Adrenal gland (tissue), 9 donors: ENCODE measurements at regions not wholly inside any gene's neighbourhood (a gene's known extent, or its start where the extent isn't known, plus 50 kb on each side); places are given as distances from the start of the nearest gene placed in this dataset.

Source experiments
- DNase-seq, 7 donors: peaks; one replicate each; pipeline ENCODE4 v3.0.0-alpha.2; 2019 to 2020
- H3K27ac ChIP-seq, 5 donors: fragments of 200-600 bp; sonication (generic) in 4 of 5; 1 replicate in 3 of 5; 2 replicates in 2 of 5; pipeline versions ENCODE4 v1.5.1 to v1.8.0; 2016 to 2020; ENCODE audit warnings: mild to moderate bottlenecking in 1 of 5
- H3K27me3 ChIP-seq: fragments of 200-600 bp; 2 replicates; pipeline ENCODE4 v1.8.0; 2021
- H3K36me3 ChIP-seq, 2 donors: fragments of 200-600 bp; replicated peaks in 1 of 2; 1 replicate in 1 of 2; 2 replicates in 1 of 2; pipeline versions ENCODE4 v1.5.1 to v1.8.0; 2018 to 2022
- H3K4me1 ChIP-seq, 2 donors: fragments of 200-600 bp; replicated peaks in 1 of 2; 1 replicate in 1 of 2; 2 replicates in 1 of 2; pipeline versions ENCODE4 v1.5.1 to v1.8.0; 2018 to 2021
- H3K4me3 ChIP-seq, 4 donors: fragments of 200-600 bp; sonication (generic) in 3 of 4; one replicate each; pipeline ENCODE4 v1.5.1; 2016 to 2018
- H3K9me3 ChIP-seq, 3 donors: fragments of 200-600 bp; sonication (generic) in 1 of 3; replicated peaks in 1 of 3; 1 replicate in 2 of 3; 2 replicates in 1 of 3; pipeline versions ENCODE4 v1.5.1 to v1.8.0; 2016 to 2021
- POLR2A ChIP-seq, 2 donors: fragments of 450-650 bp; IDR thresholded peaks; one replicate each; pipeline ENCODE4 v1.6.1; 2017; ENCODE audit warnings: antibody characterized with exemption in 2 of 2, mild to moderate bottlenecking in 2 of 2, moderate library complexity in 1 of 2
- WGBS, 4 donors: extraction: QIAGEN DNeasy Blood & Tissue Kit in 2 of 4; methylation state at CpG; one replicate each; pipeline versions ENCODE4 v1.1.5 to v1.1.7; 2013 to 2017; 5-methylcytosine and 5-hydroxymethylcytosine counted together
- intact Hi-C, 2 donors: fragments of 100-400 bp; cut with DNase I; formaldehyde crosslinking; loops; one replicate each; pipeline versions ENCODE4 v1.14.1 to v1.15.0; 2022 to 2023
- TF ChIP-seq, protein P1 (sequence below), 6 experiments: fragments of 450-650 bp in 4 of 6; fragments of 200-600 bp in 2 of 6; sonication (generic) in 1 of 6; IDR thresholded peaks; 1 replicate in 5 of 6; 2 replicates in 1 of 6; pipeline versions ENCODE4 v1.5.1 to v1.8.0; 2016 to 2021; ENCODE audit warnings: antibody characterized with exemption in 6 of 6, mild to moderate bottlenecking in 2 of 6, moderate library complexity in 1 of 6
- donor health status: healthy with polysubstance abuse.
- donor health status: Bipolar disorder and iron deficiency.
- donor health status: DM: yes; HTN: yes; CAD: no.
- donor health status: DM: no; HTN: no; CAD: no.
- donor health status: DM: no; HTN: no; CAD: no.

DNA sequence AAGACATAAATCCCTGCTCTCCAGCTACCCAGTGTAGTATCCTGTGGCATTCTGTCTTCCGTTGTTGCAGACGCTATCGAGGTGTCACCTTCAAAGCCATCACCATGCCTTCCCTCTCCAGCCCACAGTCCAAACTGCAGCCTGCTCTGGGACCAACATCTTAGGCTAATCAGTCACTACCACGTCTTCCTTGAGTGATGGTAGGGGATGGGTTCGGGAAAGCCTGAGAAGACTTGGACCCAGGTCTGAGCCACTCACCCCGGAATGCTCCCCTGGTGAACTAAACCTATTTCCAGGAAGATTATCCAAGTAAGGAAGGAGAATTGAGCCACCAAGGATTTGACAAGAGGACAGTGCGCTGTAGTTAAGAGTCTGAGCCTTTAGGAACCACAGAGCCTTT is 52.9 kb upstream of the IRX1 start:
- Histone ChIP-seq H3K4me1 (no peaks in the 10 kb centered on the region), H3K27me3 (no peaks in the 10 kb centered on the region), H3K4me3 (no peak overlapping the region), H3K9me3 (no peaks in the 10 kb centered on the region), H3K27ac (no peak overlapping the region), H3K36me3 (no peaks in the 10 kb centered on the region)
- intact Hi-C loops: no loop called here
- DNase-seq: no peak
- WGBS, 4 donors: 69 to 74% (median 73%) methylated on average over 7 of the region's 7 CpGs
- no peak for TF ChIP-seq POLR2A (IDR thresholded peaks at IDR 0.05)
- TF ChIP-seq, protein P1, sequence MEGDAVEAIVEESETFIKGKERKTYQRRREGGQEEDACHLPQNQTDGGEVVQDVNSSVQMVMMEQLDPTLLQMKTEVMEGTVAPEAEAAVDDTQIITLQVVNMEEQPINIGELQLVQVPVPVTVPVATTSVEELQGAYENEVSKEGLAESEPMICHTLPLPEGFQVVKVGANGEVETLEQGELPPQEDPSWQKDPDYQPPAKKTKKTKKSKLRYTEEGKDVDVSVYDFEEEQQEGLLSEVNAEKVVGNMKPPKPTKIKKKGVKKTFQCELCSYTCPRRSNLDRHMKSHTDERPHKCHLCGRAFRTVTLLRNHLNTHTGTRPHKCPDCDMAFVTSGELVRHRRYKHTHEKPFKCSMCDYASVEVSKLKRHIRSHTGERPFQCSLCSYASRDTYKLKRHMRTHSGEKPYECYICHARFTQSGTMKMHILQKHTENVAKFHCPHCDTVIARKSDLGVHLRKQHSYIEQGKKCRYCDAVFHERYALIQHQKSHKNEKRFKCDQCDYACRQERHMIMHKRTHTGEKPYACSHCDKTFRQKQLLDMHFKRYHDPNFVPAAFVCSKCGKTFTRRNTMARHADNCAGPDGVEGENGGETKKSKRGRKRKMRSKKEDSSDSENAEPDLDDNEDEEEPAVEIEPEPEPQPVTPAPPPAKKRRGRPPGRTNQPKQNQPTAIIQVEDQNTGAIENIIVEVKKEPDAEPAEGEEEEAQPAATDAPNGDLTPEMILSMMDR (IDR thresholded peaks at IDR 0.05): no peak

DNA sequence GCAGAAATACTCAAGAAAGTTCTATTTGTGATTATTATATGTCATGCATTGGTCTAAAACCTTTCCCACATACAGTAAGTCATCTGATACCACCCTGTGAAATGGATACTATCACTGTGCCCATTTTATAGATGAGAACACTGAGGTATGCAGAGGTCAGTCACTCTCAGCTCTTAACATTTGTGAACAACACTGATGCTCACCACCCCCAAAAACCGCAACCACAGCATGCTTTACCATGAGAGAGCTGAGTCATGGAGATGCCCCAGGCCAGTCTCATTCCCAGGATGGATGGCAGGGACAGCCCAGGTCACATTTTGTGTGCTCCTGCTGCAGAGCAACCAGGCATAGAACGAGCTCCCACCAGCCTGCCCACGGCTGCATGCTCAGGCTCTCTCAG is 53.5 kb upstream of the IRX1 start:
- H3K36me3 ChIP-seq: no peaks in the 10 kb centered on the region
- no peak for TF ChIP-seq POLR2A (IDR thresholded peaks at IDR 0.05)
- TF ChIP-seq, protein P1 (IDR thresholded peaks at IDR 0.05): no peak
- no peak for DNase-seq
- H3K4me3 ChIP-seq: no peak overlapping the region
- intact Hi-C loops: no loop called here
- no peaks in the 10 kb centered on the region for H3K27me3 ChIP-seq
- 45 to 64% (median 57%) methylated on average over 3 of the region's 3 CpGs for WGBS, 4 donors
- no peaks in the 10 kb centered on the region for H3K9me3 ChIP-seq
- H3K4me1 ChIP-seq: no peaks in the 10 kb centered on the region
- H3K27ac ChIP-seq: no peak overlapping the region

DNA sequence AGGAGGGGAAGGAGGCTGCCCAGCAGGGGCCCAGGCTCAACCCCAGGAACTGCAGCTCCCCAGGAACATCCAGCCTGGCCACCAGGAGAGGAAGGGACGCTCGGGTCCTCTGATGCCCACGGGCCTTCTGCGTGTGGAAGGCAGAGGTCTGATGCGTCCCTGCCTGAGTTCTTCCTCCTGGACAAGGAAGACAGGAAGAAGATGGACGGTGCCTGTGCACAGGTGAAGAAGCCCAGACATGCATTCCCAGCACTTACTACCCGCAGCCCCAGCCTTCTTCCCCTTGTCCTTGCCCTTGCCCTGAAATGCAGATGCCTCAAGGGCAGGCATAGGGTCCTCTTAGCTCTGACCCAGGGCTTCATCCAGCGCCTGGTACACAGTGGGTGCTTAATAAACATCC is 56.7 kb upstream of the IRX1 start:
- no peak for DNase-seq
- H3K27me3 ChIP-seq: no peaks in the 10 kb centered on the region
- no peak for TF ChIP-seq POLR2A (IDR thresholded peaks at IDR 0.05)
- TF ChIP-seq, protein P1 (IDR thresholded peaks at IDR 0.05): no peak
- no peaks in the 10 kb centered on the region for H3K9me3 ChIP-seq
- no peaks in the 10 kb centered on the region for H3K36me3 ChIP-seq
- no peak overlapping the region for H3K4me3 ChIP-seq
- 71 to 83% (median 74%) methylated on average over 5 to 8 of the region's 8 CpGs for WGBS, 4 donors
- intact Hi-C loops: no loop called here
- H3K4me1 ChIP-seq: no peaks in the 10 kb centered on the region
- no peak overlapping the region for H3K27ac ChIP-seq

DNA sequence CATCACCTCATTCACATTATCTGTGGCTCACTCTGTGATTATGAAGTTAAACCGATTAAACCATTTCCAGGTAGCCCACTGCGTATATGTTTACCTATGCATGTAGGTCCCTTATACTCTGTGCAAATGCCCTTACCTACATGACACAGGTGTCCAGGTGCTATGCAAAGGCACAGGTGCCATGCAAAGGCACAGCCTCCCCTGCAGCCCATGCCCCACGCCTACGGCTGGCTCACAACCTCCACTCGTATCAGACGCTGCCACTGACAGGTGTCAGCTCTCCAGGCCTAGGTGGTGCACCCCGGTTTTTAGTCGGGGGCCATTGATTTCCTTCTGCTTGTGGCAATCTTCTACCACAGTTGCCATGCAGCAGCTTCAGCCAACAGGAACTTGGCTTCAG is 57.7 kb upstream of the IRX1 start:
- no peak overlapping the region for H3K4me3 ChIP-seq
- intact Hi-C loops: no loop called here
- 84 to 88% (median 86%) methylated on average over 7 to 8 of the region's 8 CpGs for WGBS, 4 donors
- H3K27me3 ChIP-seq: no peaks in the 10 kb centered on the region
- H3K27ac ChIP-seq: no peak overlapping the region
- no peaks in the 10 kb centered on the region for H3K36me3 ChIP-seq
- H3K4me1 ChIP-seq: no peaks in the 10 kb centered on the region
- TF ChIP-seq, protein P1 (IDR thresholded peaks at IDR 0.05): no peak
- no peak for TF ChIP-seq POLR2A (IDR thresholded peaks at IDR 0.05)
- no peaks in the 10 kb centered on the region for H3K9me3 ChIP-seq
- no peak for DNase-seq
